ENCODE measurements at regions not wholly inside any gene's neighbourhood (a gene's known extent, or its start where the extent isn't known, plus 50 kb on each side); places are given as distances from the start of the nearest gene placed in this dataset.
"Not testable (repeated sequence)": the region's sequence is repeated elsewhere in the genome, so short reads cannot be mapped to it uniquely, and the experiment has no call there.

GRCh38 chr4:115279330-115279729 lies 165.9 kb upstream of the NDST4 start:
- no peak for DNase-seq

- DNase-seq: no peak
Observed at GRCh38 chr4:115278830-115279229, 165.4 kb upstream of the NDST4 start.

GRCh38 chr4:115275615-115276014 lies 162.2 kb upstream of the NDST4 start:
- DNase-seq: no peak

- no peak for DNase-seq
Observed at GRCh38 chr4:115274545-115274944, 161.1 kb upstream of the NDST4 start.

GRCh38 chr4:115272594-115272993 lies 159.2 kb upstream of the NDST4 start:
- no peak for DNase-seq

GRCh38 chr4:115272185-115272584 lies 158.8 kb upstream of the NDST4 start:
- no peak for DNase-seq

GRCh38 chr4:115260195-115260594 lies 146.8 kb upstream of the NDST4 start:
- DNase-seq: no peak

GRCh38 chr4:115259642-115260041 lies 146.2 kb upstream of the NDST4 start:
- DNase-seq: no peak

- DNase-seq: no peak
Observed at GRCh38 chr4:115249808-115250207, 136.4 kb upstream of the NDST4 start.

GRCh38 chr4:115234405-115235093 lies 121.1 kb upstream of the NDST4 start:
- no peak for DNase-seq

GRCh38 chr4:115233600-115233999 lies 120.2 kb upstream of the NDST4 start:
- DNase-seq: no peak

GRCh38 chr4:115229873-115230272 lies 116.5 kb upstream of the NDST4 start:
- DNase-seq: no peak

GRCh38 chr4:115228851-115229250 lies 115.4 kb upstream of the NDST4 start:
- no peak for DNase-seq

GRCh38 chr4:115222061-115222460 lies 108.6 kb upstream of the NDST4 start:
- DNase-seq: no peak

GRCh38 chr4:115219862-115220261 lies 106.4 kb upstream of the NDST4 start:
- no peak for DNase-seq

- no peak for DNase-seq
Observed at GRCh38 chr4:115219315-115219860, 106.0 kb upstream of the NDST4 start.

GRCh38 chr4:115215935-115216334 lies 102.5 kb upstream of the NDST4 start:
- no peak for DNase-seq

- DNase-seq: no peak
Observed at GRCh38 chr4:115213716-115214115, 100.3 kb upstream of the NDST4 start.

- DNase-seq: no peak
Observed at GRCh38 chr4:115201042-115201330, 87.6 kb upstream of the NDST4 start.

GRCh38 chr4:115200201-115201041 lies 87.0 kb upstream of the NDST4 start:
- DNase-seq: not testable (repeated sequence)

- DNase-seq: not testable (repeated sequence)
Observed at GRCh38 chr4:115194612-115195011, 81.2 kb upstream of the NDST4 start.

- DNase-seq: no peak
Observed at GRCh38 chr4:115190529-115190928, 77.1 kb upstream of the NDST4 start.

GRCh38 chr4:115187136-115187535 lies 73.7 kb upstream of the NDST4 start:
- no peak for DNase-seq

GRCh38 chr4:115179438-115180062 lies 66.1 kb upstream of the NDST4 start:
- DNase-seq: not testable (repeated sequence)

All from stimulated activated CD8-positive, alpha-beta memory T cell treated with anti-CD3 and anti-CD28 coated beads, Interleukin-4, amount 100 ng/mL, for 48 hours (primary cell).